HG03064 (cell line): ENCODE measurements at regions not wholly inside any gene's neighbourhood (a gene's known extent, or its start where the extent isn't known, plus 50 kb on each side); places are given as distances from the start of the nearest gene placed in this dataset.

ENCODE experiments used
- ATAC-seq: cut with Tn5 transposase; IDR thresholded peaks from one replicate; pipeline ENCODE4 v1.9.1; 2021; ENCODE audit warnings: low read depth; ENCODE audit not compliant: unreplicated experiment

DNA sequence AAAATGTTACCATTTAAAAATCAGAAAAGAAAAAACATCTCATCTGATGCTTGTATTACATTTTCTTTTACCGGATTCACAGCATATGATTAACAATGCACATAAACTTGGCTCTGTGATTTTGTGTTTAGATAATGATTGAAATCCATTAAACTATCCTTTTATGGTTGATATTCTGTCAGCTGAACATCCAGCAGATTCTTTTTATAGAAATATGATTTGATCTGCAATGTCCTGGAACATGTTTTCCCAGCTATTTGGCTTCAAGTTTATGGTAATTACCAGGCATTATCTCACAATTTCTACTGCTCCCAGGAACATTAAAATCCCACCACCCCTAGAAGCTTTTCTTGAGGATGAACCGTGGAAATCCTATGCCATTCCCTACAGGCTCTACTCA lies 205.7 kb upstream of the TET2 start:
- no peak for ATAC-seq

DNA sequence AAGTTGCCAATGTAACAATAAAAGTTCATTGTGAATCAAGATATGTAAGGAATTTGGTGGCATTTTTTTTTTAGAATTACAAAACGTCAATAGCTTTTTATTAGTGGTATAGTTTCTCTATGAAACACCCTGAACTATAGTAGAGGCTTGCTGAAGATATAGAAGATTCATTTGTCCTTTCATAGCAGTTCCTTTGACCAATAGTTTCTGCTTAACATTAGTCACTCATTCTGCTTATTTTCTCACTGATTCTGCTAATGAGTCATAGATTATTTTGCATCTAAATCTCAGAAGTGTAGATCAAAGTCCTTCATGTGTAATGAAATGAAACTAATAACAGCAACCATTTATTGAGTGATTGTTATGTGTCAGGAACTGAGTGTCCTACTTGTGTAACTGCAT lies 205.0 kb upstream of the TET2 start:
- peak; percentile 48 for ATAC-seq

DNA sequence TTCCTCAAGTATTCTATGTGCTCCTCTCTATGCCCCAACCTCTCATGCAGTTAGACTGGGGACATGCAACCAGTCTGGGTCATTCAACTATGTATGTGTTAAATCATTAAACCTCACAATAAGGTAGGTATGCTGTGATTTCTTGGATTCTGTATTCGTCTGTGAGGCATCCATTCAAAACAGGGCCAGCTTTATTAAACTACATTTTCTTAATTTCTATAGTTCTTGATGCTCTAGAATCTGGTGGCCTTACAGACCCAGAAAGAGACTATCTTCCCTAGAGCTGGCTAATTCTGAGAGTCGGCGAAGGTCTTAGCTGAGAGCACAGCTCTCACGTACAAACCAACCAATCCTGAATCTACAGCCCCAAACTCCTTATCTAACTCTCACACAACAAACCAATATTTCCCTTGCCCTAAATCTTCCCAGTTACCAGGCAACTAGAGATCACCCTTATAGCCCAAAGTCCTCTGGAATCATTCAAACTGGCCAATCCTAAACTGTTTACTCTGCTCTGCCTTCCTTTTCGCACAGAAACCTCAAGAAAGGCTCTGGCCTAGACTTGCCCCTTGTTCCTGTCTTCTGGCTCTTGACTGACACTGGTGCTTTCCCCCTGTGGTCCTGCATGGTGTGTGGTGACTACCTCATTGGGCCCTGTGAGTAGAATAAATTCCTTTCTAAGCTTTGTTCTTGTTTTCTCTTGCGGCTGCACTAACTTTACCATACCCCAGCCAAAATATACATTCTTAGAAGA lies 203.5 kb upstream of the TET2 start:
- ATAC-seq, result peak; percentile 74

DNA sequence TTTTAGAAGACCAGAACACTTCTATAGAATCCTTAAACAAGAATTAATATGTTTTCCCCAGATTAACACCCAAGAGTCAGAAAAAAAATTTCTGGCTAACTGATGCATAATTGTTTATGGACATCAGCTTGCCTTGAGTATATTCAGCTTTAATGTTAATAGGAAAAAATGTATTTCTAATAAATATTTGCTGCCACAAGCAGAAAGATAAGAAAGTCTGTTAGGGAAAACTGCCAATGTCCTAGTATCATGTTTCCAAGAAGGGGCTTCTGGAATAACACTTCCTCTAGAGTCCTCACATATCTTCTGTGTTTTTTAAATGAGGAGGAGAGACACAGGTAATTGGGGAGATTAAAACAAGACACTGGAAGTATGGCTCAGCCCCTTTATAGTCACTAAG lies 202.1 kb upstream of the TET2 start:
- ATAC-seq, result no peak

DNA sequence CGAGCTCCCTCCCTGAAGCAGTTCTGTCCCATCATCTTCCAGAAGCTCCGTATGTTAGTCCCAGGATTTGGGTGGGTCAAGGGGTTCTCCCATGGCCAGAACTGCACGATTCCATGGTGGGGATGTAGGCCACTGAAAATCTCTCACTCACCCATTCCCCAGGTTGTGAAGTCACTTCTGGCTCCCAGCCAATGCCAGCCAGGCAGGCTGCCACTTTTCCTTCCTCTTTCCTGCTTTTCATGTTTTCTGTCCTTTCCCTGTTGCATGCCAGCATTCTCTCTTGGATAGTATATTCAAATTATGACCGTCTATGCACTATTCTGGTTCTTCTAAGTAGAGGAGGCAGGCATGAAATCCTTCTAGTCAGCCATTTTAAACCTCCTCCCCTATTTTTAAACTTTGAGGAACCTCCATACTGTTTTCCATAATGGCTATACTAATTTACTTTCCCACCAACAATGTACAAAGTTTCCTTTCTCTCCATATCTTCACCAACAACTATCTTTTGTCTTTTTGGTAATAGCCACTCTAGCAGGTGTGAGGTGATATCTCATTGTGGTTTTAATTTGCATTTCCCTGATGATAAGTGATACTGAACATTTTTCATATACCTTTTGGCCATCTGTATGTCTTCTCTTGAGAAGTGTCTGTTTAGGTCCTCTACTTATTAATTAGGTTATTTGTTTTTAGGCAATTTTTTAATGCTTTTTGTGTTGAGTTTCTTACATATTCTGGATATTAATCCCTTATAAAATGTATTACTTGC lies 182.1 kb upstream of the TET2 start:
- peak; percentile 40 for ATAC-seq

DNA sequence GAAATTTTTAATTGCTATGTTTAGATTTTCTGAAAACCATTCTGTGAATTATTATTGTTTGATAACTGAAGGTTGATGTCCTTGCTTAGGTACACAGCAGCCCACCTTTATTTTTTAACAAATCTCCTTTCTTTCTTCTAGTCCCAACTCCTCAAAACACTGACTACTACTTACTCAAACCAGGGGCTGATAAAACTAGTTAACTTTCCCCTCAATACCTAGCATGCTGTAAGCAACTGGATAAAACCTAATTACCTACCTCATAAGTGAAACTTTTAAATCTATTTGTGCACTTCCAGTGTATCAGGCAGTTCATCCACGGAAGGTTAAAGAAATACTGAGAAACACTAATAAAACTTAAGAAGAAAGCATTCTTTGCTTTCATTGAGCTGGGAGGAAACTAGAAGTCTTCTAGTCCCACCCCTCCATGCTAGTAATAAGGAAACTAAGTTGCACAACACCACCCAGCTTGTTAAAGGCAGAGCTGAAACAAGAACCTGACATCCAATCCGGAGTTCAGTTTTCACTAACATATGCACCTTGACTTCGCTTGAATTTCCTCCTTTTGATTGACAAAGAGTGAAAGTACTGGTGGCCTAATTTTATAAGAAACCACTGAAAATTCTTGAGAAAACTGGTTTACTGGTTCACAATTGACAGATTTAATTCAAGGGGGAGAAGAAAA lies 180.2 kb upstream of the TET2 start:
- ATAC-seq, result peak; percentile 98

DNA sequence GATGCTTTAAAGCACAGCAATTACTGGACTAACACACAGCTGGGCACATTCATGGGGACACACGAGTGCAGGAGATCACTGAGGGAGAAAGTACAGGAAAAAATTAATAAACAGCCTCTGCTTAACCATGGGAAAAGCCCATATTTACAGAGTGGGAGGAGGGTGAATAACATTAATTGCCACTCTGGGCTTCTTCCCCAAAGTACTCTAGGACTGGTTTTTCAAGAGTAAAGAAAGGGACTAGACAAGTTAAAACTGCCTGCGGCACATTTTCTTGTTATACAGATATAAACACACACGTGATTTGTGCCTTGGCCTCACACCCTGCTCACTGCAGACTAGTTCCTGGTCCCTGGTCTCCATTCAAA lies 179.7 kb upstream of the TET2 start:
- peak; percentile 16 for ATAC-seq

DNA sequence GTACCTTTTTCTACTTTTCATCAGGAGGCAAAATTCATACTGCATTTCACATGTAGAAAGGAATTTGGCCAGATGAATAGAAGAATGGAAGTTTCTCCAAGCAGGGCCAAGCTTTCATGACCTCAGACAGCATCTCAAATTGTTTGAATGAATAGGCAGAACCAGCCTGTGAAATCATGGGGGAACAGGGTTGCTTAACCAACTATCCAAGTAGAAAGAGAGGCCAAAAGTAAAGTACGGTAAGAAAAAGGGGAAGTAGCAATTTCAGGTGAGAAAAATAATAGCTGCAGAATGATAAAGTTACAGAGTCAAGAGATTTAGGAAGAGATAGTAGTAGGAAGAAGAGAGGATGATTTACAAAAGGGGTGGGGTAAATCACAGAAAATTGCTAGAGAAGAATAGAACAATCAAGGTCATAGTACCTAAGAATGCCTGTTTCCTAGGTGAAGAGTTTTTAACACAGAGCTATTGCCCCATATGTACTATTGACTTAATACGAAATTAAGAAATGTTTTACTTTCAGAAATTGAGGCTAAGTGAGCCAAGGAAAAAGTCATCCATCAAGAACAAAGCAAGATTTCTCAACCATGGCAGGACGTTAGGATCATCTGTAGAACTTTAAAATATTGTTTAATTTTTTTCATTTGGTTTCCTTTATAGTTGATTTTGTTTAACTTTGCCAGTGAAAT lies 177.1 kb upstream of the TET2 start:
- ATAC-seq, result no peak

DNA sequence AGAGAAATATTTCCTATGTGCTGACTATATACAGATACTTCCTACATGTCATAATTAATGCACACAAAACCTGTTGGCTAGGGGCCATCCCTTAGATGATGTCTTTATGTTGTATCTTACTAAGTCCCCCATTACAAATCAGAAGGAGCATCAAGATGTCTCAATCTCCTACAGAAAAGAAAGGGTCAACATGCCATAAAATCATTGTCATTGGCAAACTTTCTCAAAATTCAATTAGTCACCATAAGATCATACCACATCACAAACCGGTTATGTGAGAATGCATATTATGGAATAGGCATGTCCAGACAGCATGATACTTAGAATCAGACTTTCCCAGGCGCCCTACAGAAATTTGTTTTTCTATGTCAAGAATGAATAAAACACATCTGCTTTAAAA lies 175.2 kb upstream of the TET2 start:
- ATAC-seq, result no peak

DNA sequence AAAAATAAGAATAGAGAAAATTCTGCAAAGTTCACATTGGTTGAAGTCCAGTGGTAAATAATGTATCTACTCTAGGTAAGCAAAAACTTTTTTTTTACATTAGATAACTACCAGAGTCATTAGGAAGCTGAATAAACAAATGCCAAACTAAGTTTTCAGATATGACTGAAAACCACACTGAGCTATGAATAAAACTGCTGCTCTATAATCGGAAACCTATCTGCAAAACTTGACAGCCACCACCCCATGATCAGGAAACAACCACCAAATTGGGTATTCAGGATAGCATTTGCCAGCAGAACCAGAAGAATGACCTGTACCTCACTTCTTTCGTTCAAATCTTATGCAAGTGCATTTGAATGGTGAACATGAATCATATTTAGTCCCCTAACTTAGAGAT lies 173.0 kb upstream of the TET2 start:
- ATAC-seq, result no peak

DNA sequence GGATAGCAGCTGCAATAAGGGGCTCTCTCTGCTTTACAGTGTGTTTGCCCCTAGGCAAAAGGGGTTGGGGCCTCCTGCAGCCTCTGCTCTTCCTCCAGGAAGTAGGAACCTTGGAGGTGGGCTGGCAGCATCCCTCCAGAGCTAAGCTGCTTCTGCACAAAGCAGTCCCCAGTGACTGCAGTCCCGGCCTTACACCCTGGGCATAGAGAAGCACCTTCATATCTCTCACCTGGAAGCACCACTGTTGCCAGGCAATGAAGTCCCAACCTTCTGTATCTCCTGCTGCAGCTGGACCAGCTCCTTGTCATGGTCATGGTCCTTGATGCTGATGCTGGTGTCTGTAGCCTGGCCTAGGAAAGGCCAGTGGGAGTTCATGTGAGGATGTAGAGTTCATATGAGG lies 171.1 kb upstream of the TET2 start:
- ATAC-seq, result no peak

DNA sequence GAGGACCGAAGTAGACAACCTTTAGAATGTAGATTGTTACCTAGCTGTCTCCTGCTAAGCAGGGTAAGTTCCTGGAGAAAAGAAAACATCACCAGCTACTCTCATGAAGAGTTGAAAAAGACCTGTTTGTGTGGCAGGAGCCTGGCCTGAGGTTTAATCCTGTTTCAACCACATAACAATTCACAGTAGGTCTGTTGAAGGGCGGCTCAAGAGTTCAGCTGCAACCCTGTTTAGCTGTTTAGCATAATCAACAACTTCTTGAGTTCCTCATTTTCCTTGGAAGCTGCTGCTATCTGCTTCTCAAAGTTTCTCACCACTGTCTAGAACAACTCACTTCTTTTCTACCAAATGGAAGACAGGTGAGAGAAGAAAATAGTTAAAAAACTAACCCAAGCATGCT lies 170.4 kb upstream of the TET2 start:
- no peak for ATAC-seq

DNA sequence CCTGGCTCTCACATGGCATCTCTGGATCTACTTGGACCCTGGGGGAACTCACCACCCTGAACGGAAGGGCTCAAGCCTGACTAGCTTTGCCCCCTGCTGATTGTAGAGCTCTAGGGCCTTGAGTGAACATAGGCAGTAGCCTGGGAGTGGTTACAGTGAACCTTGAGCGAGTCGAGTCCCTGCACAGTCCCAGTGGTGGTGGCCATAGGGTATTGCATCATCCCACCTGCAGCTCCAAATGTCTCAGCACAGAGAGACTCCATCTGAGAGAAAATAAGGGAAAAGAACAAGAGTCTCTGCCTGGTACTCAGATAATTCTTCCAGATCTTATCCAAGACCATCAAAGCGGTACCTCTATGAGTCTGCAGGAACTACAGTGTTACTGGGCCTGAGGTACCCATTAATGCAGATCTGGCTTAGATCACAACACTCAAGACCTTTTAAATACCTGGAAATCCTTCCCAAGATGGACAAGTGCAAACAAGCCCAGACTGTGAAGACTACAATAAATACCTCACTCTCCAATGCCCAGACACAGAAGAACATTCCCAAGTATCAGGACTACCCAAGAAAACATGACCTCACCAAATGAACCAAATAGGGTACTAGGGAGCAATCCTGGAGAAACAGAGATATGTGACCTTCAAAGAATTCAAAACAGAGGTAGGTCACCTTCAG lies 167.5 kb upstream of the TET2 start:
- ATAC-seq, result no peak

DNA sequence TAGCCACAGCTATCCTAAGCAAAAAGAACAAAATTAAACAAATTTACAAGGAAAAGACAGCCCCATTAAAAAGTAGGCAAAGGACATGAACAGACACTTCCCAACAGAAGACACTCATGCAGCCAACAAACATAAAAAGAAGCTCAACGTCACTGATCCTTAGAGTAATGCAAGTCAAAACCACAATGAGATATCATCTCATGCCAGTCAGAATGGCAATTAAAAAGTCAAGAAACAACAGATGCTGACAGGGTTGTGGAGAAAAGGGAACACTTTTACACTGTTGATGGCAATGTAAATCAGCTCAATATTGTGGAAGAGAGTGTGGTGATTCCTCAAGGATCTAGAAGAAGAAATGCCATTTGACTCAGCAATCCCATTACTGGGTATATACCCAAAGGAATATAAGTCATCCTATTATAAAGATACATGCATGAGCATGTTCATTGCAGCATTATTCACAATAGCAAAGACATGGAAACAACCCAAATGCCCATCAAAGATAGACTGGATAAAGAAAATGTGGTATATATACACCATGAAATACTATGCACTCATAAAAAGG lies 163.0 kb upstream of the TET2 start:
- ATAC-seq, result no peak

DNA sequence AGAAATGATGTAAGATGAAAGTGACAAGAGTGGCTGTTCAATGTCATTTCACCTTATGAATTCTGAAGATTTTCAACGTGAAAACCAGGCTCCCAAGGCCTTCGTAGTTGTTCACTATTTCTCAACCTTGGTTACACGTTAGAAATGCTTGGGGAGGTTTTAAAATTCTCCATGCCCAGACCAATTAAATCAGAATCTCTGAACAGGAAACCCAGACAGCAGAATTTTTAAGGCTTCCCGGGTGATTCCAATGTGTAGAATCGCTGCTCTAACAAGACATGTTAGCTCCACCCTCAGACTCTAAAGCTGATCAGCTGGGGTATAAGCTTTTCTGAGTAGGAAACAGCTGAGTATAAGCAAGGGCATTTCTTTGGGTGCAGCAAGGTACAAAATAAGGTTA lies 160.4 kb upstream of the TET2 start:
- ATAC-seq, result no peak

DNA sequence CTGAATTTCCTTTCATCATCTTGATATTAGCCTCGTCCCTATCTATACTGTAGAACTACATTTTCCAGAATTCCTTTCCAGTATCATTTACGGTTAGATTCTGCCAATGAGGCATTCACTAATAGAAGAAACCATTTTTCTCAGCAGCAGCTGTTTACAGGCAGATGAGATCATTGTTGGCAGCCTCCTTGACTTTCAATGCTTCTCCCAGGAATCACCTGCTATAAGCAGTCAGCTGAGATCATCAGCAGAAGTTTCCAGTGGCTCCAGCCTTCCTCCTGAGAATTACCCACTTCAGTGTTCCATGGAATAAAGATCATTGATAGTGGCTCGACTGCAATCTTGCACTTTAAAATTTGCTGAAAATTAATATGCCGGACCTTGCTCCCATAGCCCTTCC lies 157.3 kb upstream of the TET2 start:
- no peak for ATAC-seq

DNA sequence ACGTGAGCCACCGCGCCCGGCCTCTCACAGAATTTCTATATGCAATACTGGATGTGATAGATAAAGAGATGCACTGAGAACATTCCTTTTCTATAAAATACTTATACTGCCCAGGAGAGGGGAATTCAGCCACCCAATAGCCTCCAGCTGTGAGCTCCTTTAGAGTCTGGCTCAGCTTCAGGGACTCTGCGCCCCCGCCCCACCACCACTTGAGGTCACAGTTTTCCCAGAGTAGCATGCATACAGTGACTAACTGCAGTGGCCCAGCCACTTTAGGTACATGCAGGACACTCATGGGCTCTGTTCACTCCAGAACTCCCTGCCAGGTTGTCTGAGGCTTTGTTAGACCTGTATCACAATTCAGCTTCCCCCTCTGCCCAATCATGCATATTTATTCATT lies 144.4 kb upstream of the TET2 start:
- ATAC-seq, result no peak

DNA sequence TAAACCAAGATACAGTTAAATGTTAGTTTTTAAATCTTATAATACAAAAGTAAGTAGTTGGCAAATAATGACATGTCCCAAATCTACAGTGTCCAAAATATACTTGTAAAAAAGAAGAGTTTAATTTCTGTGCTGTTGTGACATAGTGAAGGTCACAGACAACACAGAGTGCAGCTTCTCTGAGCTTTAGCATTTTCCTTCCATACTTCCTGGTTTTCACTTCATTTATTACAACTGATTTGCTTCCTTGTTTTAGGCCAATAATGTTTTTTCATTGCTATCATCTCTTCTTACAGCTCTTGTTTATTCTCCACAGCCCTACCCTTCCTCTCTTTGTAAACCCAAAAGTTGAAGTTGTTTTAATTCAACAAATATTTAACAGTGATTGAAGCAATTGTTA lies 132.4 kb upstream of the TET2 start:
- no peak for ATAC-seq

DNA sequence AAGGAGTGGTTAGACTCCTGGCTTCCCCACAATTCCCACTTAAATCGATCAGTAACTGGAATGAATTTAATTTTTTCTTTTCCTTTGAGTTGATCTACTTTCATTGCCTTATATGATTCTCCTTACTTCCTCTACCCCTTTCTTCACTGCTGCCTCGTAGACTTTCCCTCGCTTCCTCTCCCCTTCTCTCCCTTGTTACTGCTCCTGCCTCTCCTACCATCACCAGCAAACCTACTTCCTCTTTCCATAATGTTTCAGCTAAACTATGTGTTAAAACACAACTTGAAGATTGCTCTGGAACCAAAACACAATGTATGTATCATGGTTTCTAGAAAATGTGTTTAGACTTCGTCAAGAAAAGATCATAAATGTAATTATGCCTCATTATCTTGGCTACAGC lies 132.0 kb upstream of the TET2 start:
- ATAC-seq, result no peak

DNA sequence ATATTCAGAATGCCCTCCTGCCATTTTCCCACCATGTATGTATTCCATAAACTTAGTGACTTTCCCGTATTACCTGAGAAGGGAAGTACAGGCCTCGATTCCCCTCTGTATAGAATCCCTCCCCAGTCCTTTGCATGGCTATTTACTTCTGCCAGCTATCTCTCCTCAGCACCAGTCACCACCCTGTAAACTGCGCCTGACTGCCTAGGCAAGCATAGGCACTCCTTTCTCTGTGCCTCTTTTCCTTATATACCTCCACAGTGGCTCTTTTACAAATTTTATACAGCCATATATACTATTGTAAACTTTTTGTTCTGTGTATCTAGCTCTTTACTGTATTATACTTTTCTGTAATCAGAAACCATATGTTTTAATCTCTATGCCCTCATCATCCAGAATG lies 130.9 kb upstream of the TET2 start:
- ATAC-seq, result no peak
